ENCODE measurements at regions not wholly inside any gene's neighbourhood (a gene's known extent, or its start where the extent isn't known, plus 50 kb on each side); places are given as distances from the start of the nearest gene placed in this dataset.

- DNase-seq (ENCODE audit: low read depth), result no peak
- in situ Hi-C loops (cut with HindIII; ENCODE audit: low sequenced_read_pairs), result no loop called here
These were observed 56.1 kb upstream of the MAST4 start for GRCh38 chr5:66540078-66540477.

GRCh38 chr5:66542711-66543110 lies 53.5 kb upstream of the MAST4 start:
- no peak for DNase-seq (ENCODE audit: low read depth)
- TF ChIP-seq CTCF (IDR thresholded peaks at IDR 0.05; ENCODE audit: low read depth, low read length, missing control alignments), result no peak
- in situ Hi-C loops (cut with HindIII; ENCODE audit: low sequenced_read_pairs), result no loop called here

More at GRCh38 chr5:66540078-66540477, 56.1 kb upstream of the MAST4 start:
- no peak overlapping the region for H3K4me3 ChIP-seq (ENCODE audit: low read depth, low read length)
- TF ChIP-seq CTCF (IDR thresholded peaks at IDR 0.05; ENCODE audit: low read depth, low read length, missing control alignments), result no peak

More at GRCh38 chr5:66542711-66543110, 53.5 kb upstream of the MAST4 start:
- H3K4me3 ChIP-seq (ENCODE audit: low read depth, low read length), result no peak overlapping the region
